ENCODE measurements at regions not wholly inside any gene's neighbourhood (a gene's known extent, or its start where the extent isn't known, plus 50 kb on each side); places are given as distances from the start of the nearest gene placed in this dataset.

DNA sequence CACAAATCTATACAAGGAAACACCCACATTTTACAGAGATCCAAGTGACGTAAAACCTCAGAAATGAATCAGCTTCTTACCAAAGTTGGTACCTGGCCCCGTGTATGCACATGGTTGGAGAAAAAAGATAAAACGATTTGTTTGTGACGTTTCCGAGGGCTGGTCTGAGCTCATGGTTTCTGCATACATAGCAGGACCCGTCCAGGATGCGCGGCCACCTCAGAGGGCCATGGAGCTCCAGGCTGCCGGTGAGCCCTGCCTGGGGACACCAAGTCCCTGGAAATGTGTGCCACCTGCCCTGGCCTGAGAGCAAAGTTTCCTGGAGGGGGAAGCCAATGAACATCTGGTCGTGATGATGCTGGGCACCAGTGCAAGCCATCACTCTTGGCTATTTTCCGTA, 402.6 kb upstream of the MKI67 start:
- DNase-seq (ENCODE audit: low spot score), result no peak

DNA sequence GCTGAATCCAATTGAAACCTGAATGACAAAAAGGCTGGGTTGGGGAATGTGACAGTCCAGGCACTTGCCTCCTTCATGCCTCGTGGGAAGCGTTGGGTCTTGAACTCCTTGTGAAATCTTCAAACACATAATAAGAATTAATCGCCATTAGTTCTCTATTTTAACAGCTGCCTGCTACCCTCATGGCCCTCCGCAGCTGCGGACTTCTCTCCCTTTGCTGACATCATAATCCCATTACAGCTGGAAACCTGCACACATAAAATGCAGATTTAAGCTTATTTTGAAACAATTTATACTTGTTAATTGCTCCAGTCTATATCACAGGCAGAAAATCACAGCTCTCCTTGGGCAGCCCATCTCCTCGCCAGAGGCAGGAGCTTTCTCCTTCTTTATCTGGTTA, 403.0 kb upstream of the MKI67 start:
- DNase-seq (ENCODE audit: low spot score), result no peak

DNA sequence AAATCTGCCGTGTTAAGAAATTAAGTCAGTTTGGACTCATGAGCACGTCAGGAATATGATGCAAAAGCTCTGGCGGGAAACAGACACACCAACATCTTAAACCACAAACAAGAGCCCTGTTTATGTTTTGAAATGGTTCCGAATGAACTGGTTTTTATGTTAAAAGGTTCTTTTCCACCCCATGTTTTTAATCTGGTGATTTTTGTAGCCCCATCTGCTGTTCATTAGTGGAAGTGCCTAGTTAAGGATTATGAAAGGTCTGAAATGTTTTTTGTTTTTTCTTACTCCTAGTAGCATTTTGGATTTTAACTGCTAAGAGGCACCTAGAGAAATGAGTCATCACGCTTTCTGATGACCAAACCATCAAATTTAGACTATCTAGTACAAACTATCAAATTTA, 404.1 kb upstream of the MKI67 start:
- no peak for DNase-seq (ENCODE audit: low spot score)

DNA sequence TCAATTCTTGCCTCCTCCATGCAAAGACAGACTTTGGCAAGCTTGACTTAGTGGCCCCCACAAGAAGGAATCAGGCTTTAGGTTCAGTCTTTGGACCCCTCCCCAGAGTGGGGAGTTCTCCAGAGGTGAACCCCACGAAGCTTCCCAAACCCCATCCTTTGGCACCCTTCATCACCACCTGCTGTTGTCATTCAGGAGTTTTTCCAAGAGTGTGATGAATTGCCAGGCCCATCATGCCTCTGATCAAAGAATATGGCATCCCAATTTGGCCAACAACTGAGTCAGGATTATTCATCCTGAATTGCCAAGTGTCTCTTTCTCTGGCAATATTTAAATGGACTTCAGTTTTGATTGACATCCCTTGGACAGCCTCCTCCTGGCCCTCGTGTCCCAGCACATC, 404.7 kb upstream of the MKI67 start:
- DNase-seq (ENCODE audit: low spot score), result no peak

DNA sequence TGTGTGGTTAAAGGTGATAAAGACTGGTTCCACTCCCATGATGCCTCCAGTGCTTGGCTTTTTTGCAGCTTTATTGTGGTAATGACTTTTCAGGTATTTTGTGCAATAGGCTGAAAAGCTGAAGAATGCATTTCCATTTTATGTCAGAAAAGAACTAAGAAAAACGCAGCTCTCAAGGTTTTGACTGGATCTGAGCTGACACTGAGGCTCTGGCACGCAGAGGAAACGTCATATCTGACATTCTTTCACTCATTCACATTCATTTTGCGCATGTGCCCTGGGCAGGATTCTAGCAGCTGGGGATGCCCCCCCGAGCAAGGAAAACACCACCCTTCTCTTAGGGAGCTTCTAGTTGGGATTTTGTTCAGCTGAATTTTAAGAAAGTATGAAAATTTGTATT, 408.5 kb upstream of the MKI67 start:
- no peak for DNase-seq (ENCODE audit: low spot score)

DNA sequence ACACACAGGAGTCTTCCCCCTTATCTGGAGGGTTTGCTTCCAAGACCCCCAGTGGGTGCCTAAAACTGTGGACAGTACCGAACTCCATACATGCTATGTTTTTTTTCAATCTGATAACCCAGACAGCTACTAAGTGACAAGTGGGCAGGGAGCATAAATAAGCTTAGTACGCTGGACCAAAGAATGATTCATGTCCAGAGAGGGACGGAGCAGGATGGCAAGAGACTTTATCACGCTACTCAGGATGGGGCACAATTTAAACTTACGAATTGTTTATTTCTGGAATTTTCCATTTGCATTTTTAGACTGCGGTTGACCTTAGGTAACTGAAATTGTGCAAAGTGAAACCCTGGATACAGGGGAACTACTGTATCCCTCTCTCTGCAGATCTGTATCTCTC, 410.0 kb upstream of the MKI67 start:
- no peak for DNase-seq (ENCODE audit: low spot score)

DNA sequence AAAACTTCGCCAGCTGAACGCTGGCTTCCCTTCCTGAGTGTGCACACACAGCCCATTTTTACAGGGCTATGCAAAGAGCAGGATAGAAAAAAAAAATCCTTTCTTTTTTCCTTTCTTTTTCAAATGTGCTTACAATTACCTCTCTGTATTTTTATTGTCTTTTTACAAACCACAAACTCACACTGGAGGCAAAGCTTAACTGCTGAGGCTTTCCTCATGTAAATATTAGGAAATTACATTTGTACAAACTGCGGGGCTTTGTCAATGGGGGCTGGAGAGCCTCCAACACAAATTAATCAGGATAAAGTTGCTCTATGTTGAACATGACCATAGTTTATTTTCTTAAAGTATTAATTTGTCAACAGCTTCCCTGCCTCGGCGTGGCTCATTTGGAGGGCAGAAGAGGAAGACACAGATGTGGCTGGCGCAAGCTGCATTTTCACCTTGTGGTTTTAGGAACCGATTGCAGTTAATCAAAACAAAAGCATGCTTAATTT, 411.7 kb upstream of the MKI67 start:
- no peak for DNase-seq (ENCODE audit: low spot score)

DNA sequence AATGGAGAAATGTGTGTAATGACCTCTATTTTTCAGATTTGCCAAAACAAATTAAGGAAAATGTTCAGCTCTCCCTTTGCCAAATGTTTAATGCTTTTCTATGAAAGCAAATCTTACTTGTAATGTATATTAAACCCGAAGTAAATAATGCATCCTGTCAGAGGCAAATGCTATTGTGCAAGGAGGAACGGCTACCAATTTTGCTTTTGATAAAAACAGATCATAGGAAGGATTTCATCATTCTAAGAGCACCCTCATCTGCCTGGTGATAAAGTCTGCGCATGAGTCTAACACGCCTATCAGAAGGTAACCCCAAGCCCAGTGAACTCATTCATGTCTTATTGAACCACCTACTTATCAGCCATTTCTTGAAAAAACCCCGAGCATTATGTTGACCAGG, 412.4 kb upstream of the MKI67 start:
- no peak for DNase-seq (ENCODE audit: low spot score)

DNA sequence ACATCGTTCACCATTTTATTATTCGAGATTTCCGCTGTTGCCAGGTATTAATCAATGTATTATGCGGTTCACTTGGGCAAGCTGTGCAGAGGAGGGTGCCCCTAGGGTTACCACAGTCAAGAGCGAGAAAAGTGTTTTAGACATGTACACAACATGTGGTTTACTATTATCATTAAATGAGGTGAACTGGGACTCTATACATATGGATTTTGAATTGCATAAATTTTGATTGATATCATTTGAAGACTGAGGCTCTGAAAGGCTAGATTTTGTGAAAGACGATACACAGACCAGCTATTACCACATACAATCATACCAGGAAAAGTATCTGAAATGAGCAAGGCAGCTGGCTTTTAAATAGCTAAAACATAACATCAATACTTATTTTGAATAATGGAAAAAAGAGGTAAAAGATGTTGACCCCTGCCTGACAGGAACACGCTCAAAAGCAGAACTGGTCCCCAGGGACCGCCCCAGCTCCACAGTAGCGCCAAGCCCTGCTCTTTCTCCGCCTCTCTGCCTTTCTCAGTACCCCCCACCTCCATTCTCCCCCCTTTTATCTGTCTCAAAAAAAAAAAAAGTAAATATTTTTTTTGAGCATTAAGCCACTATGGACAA, 413.4 kb upstream of the MKI67 start:
- DNase-seq (ENCODE audit: low spot score), result no peak

DNA sequence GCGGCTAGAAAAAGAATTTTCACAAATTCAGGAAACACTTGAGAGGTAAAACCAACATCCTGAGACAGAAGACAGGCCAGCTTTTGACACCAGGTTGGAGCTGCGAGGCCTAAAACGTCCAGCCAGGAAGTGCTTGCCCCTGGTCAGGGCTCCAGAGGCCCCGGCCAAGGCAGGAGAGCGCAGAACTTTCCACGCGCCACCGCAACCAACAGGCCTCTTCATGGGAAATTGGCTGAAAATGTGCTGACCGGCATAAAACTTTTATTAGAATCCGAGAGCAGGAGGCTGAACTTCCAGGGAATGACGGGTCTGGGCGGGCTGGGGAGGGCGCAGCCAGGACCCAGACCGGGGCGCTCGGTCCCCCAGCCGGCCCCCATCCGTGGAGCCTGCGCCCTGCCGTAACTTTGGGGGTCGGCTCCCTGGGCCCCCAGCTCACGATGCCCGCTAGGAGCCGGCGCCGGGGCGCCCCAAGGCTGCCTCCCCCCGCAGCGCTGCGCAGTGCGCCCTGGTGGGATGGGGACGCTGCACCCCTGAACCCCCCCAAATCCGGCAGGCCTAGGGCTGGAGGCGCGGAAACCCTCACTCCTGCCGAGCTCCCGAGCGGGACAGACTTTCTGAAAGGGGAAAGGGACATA, 414.0 kb upstream of the MKI67 start:
- no peak for DNase-seq (ENCODE audit: low spot score)

DNA sequence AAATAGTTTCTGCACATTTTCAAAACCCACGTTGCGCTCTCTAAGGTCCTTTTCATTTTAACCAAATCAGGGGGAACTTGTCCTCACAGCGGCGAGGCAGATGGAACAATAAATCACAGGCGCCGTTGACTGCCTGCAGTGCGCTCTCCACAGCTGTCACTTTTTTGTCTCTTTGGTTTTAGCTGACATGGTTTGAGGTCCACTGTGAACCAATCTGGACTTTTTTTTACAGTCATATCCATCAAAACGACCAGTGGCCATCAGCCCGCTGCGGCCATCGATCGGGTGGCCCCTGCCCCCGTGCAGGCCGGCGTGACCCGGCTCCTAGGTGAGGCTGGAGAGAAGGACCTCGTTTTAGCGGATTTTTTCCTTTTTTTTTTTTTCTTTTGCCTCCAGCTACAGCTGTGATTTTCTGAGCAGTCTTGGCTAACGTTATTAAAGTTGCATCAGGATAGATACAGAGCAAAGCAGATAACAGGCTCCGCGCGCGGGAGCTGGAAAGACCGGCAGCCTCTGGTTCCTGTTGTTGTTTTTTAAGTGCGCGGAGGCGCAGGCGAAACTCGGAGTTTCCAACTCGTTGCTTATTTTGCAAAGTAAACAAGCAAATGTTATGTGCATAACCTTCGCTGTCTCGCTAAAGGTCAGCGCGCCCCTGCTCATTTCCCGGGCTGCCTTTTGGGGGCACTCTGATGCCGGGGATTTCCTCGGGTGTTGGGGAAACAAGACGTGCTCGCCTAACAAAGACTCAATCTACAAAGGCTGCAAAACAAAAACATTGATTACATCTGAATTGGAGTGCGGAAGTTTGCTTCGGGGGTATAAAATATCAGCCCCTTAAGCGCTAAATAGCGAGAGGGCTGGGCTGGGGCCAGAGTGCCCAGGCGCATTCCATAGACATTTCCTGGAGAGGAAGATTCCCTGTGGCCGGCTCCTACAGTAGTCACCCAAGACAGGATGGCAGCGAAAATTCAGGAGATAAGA, 414.8 kb upstream of the MKI67 start:
- DNase-seq (ENCODE audit: low spot score), result no peak

DNA sequence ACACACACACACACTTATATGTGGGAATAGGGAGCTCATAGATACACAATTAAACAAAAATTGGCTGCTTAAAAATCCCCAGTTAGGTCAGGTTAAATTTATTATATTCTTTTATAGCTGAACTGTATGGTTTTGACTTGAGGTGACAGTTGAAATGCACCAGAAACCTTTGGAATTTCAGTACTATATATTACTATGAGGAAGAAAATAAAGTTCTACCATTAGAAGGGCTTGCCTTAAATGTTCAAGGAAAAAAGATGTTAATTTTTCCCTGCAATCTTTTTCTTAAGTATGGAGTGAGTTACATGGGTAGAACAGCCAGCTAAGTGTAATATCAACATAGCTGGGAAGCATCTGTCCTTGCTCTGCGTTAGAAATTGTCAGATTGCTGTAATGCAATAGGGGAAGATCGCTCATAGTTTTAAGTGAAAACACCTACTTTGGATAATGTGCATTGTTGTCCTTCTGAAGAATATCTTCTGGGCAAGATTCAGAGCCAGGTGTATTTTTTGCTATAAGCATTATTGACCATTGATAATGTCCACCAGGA, 415.8 kb upstream of the MKI67 start:
- DNase-seq (ENCODE audit: low spot score), result no peak

DNA sequence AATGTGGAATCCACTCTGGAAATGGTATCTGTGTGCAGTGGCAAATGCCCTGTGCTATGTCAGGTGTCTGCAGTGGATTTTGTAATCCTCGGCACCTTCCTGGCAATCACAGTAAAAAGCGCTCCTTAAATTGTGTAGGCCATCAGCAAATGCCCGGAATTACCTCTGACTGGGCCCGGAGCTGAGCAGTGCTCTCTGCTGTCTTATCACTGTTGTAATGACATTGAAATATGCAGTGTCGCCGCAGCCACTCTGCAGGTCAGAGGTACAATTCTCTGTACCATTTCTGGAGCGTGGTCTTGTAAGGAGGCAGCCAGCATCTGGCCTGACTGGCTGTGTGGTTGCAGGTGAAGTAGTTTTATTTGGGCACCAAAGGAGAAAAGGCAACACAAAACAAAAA, 416.4 kb upstream of the MKI67 start:
- no peak for DNase-seq (ENCODE audit: low spot score)

DNA sequence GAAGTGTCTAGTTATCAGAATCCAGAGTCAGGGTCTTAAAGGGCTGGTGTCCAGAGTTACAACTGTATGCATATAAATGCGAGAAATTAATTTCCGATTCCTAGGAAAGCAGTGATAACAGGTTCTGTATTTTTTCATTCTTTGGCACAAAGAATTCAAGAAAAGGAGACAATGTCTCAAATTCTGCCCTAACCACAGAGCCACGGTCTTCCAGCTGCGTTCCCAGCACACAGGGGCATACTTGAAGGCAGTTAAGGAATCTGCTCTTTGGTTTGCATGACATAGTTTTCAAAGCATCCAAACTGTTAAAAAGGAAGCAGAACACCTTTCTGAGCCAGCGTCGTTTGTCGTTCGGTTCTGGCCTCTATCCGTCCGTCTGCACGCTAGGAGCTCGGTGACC, 416.9 kb upstream of the MKI67 start:
- DNase-seq (ENCODE audit: low spot score), result no peak

DNA sequence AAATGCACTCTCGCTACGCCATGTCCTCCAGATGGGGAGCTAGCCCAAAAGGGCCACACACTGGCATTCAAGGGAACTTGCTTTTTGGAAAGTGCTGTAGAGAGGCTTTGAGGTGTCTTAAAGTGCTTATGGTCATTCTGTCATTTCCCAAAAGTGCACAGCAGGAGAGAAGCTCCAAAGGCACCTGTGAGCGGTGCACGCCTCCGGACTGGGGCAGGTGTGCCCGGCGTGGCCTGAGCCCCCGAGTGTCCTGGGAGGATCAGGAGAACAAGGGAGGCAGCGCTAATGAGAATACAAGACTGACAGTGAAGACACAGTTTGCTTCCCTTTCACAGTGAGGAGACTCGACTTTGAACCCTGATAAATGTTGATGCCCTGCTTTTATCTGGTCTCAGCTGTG, 419.0 kb upstream of the MKI67 start:
- DNase-seq (ENCODE audit: low spot score), result no peak

DNA sequence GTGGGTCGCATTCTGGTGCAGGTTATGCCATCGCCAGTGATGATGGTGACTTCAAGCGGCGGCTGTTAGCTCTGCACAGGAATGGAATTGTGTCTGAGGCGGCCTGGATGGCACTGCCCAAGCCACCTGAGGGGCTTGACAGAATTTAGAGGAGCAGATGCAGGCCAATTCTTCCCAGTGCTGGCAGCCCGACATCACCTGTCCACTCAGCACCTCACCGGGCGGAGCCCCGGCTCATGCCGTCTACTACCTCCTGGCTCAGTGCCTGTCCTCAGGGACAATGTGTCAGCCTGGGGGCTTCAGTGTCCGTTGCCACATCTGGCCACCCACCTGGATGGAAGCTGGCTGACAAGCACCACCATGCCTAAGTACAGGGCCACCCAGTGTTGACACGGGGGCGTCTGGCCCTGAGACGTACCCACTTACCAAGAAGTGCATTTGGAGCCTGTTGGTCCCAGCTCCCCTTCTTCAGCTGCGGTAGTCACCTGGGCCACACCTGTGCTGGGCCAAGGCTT, 420.5 kb upstream of the MKI67 start:
- no peak for DNase-seq (ENCODE audit: low spot score)

DNA sequence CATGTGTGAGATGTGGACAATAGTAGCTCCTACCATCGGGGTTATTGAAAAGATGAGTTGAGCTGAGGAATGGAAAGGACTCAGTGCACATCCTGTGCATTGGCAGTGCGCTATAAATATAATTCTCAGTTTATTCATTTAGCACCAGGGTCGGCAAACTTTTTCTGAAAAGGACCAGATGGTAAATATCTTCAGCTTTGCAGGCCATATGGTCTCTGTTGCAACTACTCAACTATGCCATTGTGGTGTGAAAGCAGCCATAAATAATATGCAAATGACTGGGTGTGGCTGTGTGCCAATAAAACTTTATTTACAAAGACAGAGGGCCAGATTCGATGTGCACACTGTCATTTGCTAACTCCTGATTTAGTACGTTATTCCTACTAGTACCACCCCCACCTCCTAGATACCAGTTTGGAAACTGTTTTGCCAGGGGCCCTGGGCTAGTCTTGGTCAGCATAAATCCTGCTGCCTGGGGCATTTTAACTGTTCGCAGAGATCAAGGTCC, 422.9 kb upstream of the MKI67 start:
- no peak for DNase-seq (ENCODE audit: low spot score)

DNA sequence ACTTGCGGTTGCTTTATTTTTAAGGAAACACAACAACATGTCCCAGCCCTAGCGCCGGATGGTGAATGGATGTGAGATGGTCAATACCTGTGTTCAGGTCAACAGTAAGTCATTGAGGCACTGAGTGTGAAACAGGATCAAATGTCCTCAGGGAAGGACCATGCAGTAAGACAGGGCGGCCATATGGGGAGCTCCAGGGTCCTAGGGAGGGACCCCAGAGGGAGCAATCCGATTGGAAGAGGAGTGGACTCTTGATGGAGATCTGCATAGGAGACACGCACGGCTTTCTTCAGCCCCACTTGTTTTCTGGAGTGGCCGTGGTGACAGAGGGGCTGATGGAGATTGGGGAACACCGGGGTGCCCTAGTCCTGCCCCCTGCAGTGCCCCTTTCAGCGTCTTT, 423.8 kb upstream of the MKI67 start:
- no peak for DNase-seq (ENCODE audit: low spot score)

DNA sequence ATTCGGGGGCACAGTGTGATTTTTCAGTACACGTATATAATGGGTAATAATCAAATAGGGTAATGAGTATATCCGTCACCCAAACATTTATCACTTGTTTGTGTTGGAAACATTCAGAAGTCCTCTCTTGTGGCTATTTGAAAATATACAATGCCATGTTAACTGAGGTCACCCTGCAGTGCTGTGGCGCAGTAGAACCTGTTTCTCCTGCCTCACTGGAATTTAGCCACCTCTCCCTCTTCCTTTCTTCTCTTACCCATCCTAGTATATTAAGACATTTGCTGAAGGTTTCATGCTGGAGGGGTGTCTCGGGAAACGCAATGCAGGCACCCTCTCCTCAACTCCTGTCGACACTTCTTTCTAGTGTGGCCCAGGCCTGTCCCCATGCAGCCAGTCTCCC, 425.3 kb upstream of the MKI67 start:
- DNase-seq (ENCODE audit: low spot score), result no peak

DNA sequence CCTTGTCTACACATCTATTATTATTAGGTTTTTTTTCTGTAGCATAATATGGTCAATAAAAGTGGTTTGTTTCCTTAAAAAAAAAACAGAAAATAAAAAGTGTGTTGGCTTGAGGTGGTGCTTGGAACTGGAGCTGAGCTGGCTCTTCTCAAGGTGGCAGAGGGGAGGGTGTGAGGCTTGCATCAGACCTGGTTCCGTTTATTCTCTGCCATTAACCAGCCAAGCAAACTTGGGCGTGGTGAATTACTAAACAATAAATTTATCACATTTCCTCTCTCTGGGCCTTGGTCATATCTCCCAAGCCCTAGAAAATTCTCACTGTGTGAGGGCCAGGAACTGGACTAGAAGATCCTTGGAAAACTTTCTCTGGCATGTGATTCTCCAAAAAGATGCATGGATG, 427.5 kb upstream of the MKI67 start:
- no peak for DNase-seq (ENCODE audit: low spot score)

DNA sequence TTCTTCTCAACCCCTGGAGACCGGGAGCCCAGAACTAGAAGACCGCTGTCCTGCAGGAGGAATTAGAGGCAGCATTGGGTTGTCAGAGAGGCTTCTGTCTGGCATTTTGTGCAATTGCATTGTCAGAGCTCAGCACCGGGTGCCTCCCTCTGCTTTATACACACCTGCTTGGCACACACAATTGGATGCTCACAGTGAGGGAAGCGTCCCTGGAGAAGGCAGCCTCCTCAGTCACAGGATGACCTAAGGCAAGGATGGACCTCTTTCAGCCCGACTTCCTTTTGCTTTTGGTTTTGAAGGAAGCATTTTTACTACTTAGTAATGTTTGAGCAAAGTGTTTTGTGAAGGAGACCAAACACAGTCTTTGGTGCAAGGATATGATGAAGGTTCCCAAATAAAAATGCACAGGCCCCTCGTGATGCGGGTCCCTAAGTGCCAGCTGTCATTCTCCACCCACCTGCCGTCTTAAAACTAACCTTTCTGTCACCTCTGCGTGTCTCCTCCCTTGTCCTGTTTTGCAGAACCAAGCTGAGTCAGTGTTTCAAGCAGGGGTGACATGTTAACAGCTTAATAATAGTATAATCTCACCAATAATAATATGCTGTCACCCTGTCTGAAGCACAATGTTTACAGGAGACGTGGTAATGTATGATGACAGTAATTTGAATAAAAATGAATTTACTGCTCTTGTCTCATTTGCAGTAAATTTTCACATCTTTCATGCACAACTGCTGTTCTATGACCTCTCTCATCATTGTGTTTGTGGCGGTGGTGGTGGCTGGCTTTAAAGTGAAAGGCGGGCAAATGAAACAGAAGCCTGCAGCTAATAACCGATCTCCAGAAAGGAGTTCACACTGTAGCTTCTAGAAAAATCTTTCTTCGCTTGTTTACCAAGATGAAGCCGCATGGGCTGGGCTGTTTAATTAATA, 430.2 kb upstream of the MKI67 start:
- DNase-seq (ENCODE audit: low spot score), result no peak

Data from hematopoietic multipotent progenitor cell treated with erythropoietin and hydrocortisone succinate and interleukin-3 and kit ligand, for 17 days (in vitro differentiated cells).